Transverse colon (tissue), 4 donors: ENCODE measurements at regions not wholly inside any gene's neighbourhood (a gene's known extent, or its start where the extent isn't known, plus 50 kb on each side); places are given as distances from the start of the nearest gene placed in this dataset.

Experiments used
- DNase-seq: peaks from one replicate; pipeline ENCODE4 v3.0.0-alpha.2; 2019
- H3K27ac ChIP-seq, 4 donors: fragments of 200-600 bp; sonication (generic); 2 replicates each; pipeline ENCODE4 v1.5.1; 2016 to 2018; ENCODE audit warnings: inconsistent platforms in 4 of 4
- H3K27me3 ChIP-seq: fragments of 200-600 bp; sonication (generic); 2 replicates; pipeline ENCODE4 v1.5.1; 2017; ENCODE audit warnings: inconsistent platforms
- H3K36me3 ChIP-seq, 4 donors: fragments of 200-600 bp; sonication (generic); 2 replicates each; pipeline ENCODE4 v1.5.1; 2017 to 2019; ENCODE audit warnings: inconsistent platforms in 4 of 4
- H3K4me1 ChIP-seq, 4 donors: fragments of 200-600 bp; sonication (generic); 2 replicates each; pipeline ENCODE4 v1.5.1; 2017 to 2020; ENCODE audit warnings: inconsistent platforms in 4 of 4
- H3K4me3 ChIP-seq, 4 donors: fragments of 200-600 bp; sonication (generic); 1 replicate in 1 of 4; 2 replicates in 3 of 4; pipeline versions ENCODE4 v1.5.1 to v1.6.1; 2017 to 2019; ENCODE audit warnings: inconsistent platforms in 4 of 4
- H3K9me3 ChIP-seq, 2 donors: fragments of 200-600 bp; sonication (generic); 2 replicates each; pipeline ENCODE4 v1.5.1; 2017 to 2019; ENCODE audit warnings: inconsistent platforms in 2 of 2
- EP300 ChIP-seq: sonication (generic); formaldehyde crosslinking; IDR thresholded peaks from one replicate; pipeline ENCODE4 v1.6.1; 2017; ENCODE audit warnings: antibody characterized with exemption, low read depth
- POLR2A ChIP-seq: fragments of 450-650 bp; IDR thresholded peaks from one replicate; pipeline ENCODE4 v1.6.1; 2016; ENCODE audit warnings: antibody characterized with exemption, mild to moderate bottlenecking, moderate library complexity
- POLR2AphosphoS5 ChIP-seq, 3 donors: sonication (generic); formaldehyde crosslinking; IDR thresholded peaks; one replicate each; pipeline ENCODE4 v1.6.1; 2016; ENCODE audit warnings: antibody characterized with exemption in 3 of 3
- WGBS, 2 donors: methylation state at CpG; one replicate each; pipeline ENCODE4 v1.1.5; 2018; ENCODE audit warnings: low coverage in 1 of 2; 5-methylcytosine and 5-hydroxymethylcytosine counted together
- in situ Hi-C, 4 donors: fragments of 200-750 bp; cut with MboI; loops; one replicate each; pipeline versions ENCODE4 v1.15.0 to v1.15.1; 2017; ENCODE audit warnings: low sequenced_read_pairs in 3 of 4, low pct_ligation_motif_present in 1 of 4, low pct_unique_long_range_greater_than_20kb in 1 of 4
- intact Hi-C: fragments of 100-400 bp; cut with DNase I; formaldehyde crosslinking; loops from one replicate; pipeline ENCODE4 v1.15.1; 2023; ENCODE audit warnings: low total_unique reads
- TF ChIP-seq, protein P1 (sequence below), 5 experiments: fragments of 200-600 bp in 3 of 5; fragments of 450-650 bp in 2 of 5; sonication (generic) in 3 of 5; IDR thresholded peaks; 1 replicate in 2 of 5; 2 replicates in 3 of 5; pipeline ENCODE4 v1.5.1; 2016 to 2017; ENCODE audit warnings: antibody characterized with exemption in 5 of 5, inconsistent platforms in 3 of 5, mild to moderate bottlenecking in 2 of 5, moderate library complexity in 1 of 5

DNA sequence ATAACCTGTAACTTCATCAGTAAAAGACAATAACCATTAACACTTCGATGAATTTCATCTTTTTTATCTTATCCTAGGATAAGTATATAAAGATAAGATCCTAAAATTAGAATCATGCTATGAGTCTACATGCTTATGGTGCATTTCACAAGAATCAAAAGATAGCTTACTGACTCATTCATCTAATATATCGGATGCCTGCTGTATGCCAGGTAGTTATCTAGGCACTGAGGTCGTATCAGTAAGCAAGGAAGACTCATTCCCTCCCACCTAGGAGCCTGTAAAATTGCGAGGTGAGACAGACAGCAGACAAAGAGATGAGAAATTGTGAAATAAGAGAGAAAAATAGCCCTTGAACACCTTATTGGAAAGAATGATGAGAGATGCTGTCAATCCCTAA lies 240.6 kb upstream of the ADAMTSL1 start:
- in situ Hi-C loops (no loop called here), intact Hi-C loops (no loop called here)
- no peak for TF ChIP-seq POLR2AphosphoS5 (IDR thresholded peaks at IDR 0.05)
- no peak for TF ChIP-seq EP300
- TF ChIP-seq, protein P1, sequence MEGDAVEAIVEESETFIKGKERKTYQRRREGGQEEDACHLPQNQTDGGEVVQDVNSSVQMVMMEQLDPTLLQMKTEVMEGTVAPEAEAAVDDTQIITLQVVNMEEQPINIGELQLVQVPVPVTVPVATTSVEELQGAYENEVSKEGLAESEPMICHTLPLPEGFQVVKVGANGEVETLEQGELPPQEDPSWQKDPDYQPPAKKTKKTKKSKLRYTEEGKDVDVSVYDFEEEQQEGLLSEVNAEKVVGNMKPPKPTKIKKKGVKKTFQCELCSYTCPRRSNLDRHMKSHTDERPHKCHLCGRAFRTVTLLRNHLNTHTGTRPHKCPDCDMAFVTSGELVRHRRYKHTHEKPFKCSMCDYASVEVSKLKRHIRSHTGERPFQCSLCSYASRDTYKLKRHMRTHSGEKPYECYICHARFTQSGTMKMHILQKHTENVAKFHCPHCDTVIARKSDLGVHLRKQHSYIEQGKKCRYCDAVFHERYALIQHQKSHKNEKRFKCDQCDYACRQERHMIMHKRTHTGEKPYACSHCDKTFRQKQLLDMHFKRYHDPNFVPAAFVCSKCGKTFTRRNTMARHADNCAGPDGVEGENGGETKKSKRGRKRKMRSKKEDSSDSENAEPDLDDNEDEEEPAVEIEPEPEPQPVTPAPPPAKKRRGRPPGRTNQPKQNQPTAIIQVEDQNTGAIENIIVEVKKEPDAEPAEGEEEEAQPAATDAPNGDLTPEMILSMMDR (IDR thresholded peaks at IDR 0.05) = no peak
- no peak for TF ChIP-seq POLR2A
- H3K4me3 ChIP-seq = no peak overlapping the region
- no peak for DNase-seq
- H3K4me1 ChIP-seq = no peaks in the 10 kb centered on the region
- 78 to 80% methylated on average over 4 of the region's 4 CpGs for WGBS, 2 donors
- no peak overlapping the region for H3K27ac ChIP-seq
- H3K9me3 ChIP-seq = no peaks in the 10 kb centered on the region
- no peaks in the 10 kb centered on the region for H3K36me3 ChIP-seq
- H3K27me3 ChIP-seq = no peaks in the 10 kb centered on the region

DNA sequence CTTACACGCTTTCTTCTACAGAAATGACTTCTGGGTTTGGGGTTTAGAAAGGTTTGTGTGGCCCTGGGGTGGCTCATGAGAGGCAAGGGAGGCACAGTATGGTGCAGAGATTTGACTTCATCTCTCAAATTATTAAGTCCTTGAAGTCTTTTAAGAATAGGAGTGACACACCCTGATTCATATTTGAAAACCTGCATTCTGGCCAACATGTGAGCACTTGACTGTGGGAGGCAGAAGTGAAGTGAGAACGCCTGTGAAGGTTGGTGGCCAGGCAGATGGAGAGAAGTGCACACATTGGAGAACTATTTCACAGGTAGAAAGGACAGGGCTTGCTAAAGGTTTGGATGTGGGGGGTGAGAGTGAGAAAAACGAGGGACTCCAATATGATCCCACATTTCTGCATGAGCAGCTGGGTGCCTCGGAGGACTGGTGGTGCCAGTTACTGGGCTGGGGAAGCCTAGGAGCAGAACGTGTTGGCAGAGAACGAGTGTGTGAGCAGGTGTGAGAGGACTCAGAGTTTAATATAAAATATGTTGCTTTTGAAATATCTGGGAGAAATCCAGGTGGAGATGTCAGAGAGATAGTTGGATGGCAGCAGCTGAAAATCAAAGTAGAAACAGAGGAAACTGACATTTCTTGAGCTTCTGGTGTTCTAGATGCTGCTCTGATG lies 240.0 kb upstream of the ADAMTSL1 start:
- TF ChIP-seq POLR2A (no peak), EP300 (no peak), POLR2AphosphoS5 (IDR thresholded peaks at IDR 0.05) (no peak)
- TF ChIP-seq, protein P1 (IDR thresholded peaks at IDR 0.05) = no peak
- no peak for DNase-seq
- H3K27me3 ChIP-seq = no peaks in the 10 kb centered on the region
- H3K4me1 ChIP-seq = no peaks in the 10 kb centered on the region
- H3K27ac ChIP-seq = no peak overlapping the region
- no peak overlapping the region for H3K4me3 ChIP-seq
- 78 to 86% methylated on average over 4 to 6 of the region's 6 CpGs for WGBS, 2 donors
- intact Hi-C loops = no loop called here
- in situ Hi-C loops = no loop called here
- no peaks in the 10 kb centered on the region for H3K36me3 ChIP-seq
- no peaks in the 10 kb centered on the region for H3K9me3 ChIP-seq

DNA sequence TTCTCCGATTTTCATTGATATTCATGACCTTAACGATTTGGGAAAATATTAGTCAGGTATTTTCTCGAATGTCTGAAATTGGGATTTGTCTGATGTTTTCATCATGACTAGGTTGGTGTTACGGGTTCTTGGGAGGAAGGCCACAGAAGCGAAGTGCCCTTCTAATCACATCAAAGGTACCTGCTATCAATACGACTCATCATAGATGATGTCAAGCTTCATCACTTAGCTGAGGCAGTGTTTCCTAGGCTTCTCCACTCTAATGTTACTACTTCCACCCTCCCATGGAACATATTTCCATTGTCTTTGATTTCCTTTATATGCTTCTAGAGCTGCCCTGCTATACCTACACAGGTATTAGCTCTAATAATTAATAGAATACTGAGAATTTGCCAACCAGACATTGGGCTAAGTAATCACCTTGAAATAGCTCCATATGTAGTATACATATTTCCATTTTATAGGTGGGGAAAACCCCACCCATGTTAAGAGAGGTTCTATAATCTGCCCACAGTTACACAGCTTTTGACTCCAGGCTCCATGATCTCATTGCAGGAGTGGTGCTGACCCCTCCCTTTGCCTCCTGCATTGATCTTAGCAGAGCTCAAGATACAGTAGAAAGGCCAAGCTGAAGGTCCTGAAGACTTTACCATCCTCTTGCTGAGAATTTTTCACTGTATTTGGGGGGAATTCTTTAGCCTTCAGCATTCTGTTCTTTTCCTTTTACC lies 238.6 kb upstream of the ADAMTSL1 start:
- in situ Hi-C loops = no loop called here
- H3K27ac ChIP-seq = no peak overlapping the region
- H3K4me1 ChIP-seq = no peaks in the 10 kb centered on the region
- H3K9me3 ChIP-seq = no peaks in the 10 kb centered on the region
- no peak overlapping the region for H3K4me3 ChIP-seq
- H3K36me3 ChIP-seq = no peaks in the 10 kb centered on the region
- intact Hi-C loops = no loop called here
- no peaks in the 10 kb centered on the region for H3K27me3 ChIP-seq
- TF ChIP-seq POLR2AphosphoS5 (IDR thresholded peaks at IDR 0.05) = no peak
- no peak for TF ChIP-seq POLR2A
- TF ChIP-seq, protein P1 (IDR thresholded peaks at IDR 0.05) = no peak
- TF ChIP-seq EP300 = no peak
- no peak for DNase-seq
- WGBS, 2 donors = 85 to 87% methylated on average over 6 of the region's 6 CpGs

DNA sequence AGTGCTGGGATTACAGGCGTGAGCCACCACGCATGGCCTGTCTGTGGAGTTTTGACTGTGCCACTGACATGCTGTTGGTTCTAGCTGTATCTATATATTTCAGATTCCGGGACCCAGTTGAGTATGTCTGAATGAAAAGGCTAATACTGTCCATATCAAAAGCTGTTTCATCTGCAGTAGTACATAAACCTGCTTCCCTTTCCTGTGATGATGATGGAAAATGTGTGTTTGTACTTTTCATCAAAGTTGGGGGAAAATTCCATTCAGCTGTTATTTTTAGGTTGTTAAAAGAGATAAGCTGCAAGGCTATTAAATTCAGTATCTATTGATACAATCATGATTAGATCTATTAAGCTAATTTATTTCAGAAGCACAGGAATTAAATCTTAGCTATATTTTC lies 237.6 kb upstream of the ADAMTSL1 start:
- Histone ChIP-seq H3K27me3 (no peaks in the 10 kb centered on the region), H3K4me1 (no peaks in the 10 kb centered on the region), H3K9me3 (no peaks in the 10 kb centered on the region), H3K36me3 (no peaks in the 10 kb centered on the region), H3K4me3 (no peak overlapping the region), H3K27ac (no peak overlapping the region)
- TF ChIP-seq, protein P1 (IDR thresholded peaks at IDR 0.05) = no peak
- TF ChIP-seq POLR2A = no peak
- no peak for TF ChIP-seq EP300
- no peak for TF ChIP-seq POLR2AphosphoS5 (IDR thresholded peaks at IDR 0.05)
- 95% methylated on average over 3 of the region's 3 CpGs; no CpG with 5 or more reads in 1 of the 2 donors for WGBS, 2 donors
- DNase-seq = no peak
- in situ Hi-C loops = no loop called here
- intact Hi-C loops = no loop called here
